ENCODE measurements at regions not wholly inside any gene's neighbourhood (a gene's known extent, or its start where the extent isn't known, plus 50 kb on each side); places are given as distances from the start of the nearest gene placed in this dataset.
A peak's percentile ranks its signal among the peaks of the same experiment; 100 is the strongest.

- DNase-seq (ENCODE audit: low spot score): no peak
Measured at GRCh38 chr11:15585602-15586331, 471.0 kb downstream of the INSC start.

DNA sequence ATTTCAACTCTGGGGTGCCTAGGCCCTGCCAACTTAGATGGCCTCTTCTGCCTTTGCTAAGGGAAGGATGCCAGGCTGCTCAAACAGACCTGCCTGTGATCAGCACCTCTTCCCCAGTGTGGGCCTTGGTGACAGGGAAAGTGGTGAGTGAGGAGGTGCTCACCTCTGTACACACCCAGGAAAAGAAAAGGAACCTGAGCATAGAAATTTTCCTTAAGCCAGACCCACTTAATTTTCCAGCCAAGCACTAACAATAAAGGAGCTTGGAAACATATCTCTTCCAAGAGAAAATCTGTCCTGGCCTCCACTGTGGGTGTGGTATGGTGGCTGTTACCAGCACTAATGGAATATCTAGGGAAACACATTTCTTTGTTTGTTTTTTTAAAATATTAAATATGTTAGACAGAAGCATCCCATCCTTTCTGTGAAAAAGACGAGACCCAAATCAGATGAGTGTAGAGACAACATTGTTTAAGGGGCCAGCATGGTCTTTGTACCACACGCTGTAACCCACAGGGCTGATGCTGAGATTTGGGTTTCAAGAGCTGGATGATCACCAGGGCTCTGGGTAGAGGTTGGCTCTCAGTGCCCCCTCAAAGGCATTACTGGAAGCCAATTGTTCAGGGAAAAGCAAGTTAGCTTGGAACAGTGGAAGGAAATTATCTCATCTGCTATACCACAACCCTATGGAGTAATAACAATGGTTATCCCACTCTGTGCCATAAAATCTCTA is 472.2 kb downstream of the INSC start:
- no peak for DNase-seq (ENCODE audit: low spot score)

- no peak for DNase-seq (ENCODE audit: low spot score)
Measured at GRCh38 chr11:15589070-15589626, 474.4 kb downstream of the INSC start.

DNA sequence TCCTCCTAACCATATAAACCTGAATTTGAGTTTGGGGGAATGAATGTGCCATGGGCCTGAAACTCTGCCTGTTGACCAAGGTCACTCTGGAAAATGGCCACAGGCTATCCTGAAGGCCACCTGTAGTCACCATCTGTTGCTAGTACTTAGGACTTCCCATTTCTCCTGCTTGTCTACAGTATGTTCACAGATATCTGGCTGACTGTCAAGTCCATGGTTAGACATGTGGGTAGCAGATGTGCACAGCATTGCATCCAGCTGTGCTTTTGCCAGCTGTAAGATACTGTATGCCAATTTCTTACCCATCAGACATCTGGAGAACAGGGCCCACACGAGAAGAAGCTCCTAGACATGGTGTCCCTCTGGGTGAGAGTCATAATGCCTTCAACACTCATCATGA is 475.4 kb downstream of the INSC start:
- DNase-seq (ENCODE audit: low spot score): no peak

- no peak for DNase-seq (ENCODE audit: low spot score)
Measured at GRCh38 chr11:15591112-15591537, 476.4 kb downstream of the INSC start.

DNA sequence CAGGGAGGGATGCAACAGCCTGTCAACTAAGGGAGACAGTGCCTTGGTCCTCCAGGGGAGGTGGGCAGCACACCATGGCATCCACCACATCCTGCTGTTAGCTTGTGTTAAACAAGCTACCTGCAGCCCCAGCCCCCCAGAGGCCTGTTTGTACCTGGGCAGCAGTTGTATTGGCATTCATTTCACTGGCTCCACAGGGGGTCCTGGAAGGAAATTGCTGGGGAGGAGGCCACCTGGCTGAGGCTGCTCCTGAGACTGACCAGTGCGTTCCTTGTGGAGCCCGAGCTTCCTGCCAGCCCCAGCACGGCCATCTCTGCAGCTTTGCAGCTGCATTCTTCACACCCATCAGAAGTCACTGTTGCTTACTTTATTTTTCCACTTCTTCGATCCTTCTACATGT is 479.9 kb downstream of the INSC start:
- no peak for DNase-seq (ENCODE audit: low spot score)

DNA sequence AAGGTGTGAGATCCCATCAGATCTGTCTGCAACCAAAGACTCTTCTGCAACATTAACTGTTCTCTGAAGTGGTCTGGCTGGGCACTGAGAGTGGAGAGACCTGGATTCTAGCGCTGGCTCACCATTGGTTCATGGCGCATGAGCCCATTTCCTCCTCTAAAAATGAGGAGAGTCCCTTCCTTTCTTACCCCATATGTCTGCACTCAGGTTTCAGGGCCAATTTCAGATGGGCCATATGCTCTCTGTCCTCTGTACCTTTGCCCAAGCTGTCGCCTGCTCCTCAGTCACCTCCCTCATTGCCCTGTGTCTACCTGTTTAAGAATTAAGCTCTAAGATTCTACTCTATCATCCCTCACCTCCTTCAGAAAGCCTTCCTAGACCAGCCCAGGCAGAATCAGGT is 484.7 kb downstream of the INSC start:
- DNase-seq (ENCODE audit: low spot score): no peak

DNA sequence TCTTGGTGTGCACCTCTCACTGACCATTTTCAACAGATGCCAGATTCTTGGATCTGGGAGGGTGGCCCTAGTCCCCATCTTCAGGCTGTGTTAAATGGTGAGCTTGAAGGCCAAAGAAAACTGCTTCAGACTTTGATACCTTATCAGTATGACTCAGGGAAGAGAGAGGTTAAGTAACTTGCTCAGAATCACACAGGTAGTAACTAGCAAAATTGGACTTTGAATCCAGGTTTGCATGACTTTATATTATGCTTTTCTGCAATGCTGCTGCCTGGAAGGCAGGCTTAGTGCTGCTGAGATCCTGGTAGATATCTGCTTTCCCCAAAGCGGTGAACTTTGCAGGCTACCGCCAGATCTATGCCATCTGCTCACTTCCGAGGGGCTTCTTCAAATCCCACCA is 487.3 kb downstream of the INSC start:
- no peak for DNase-seq (ENCODE audit: low spot score)

GRCh38 chr11:15602785-15603567 is 488.3 kb downstream of the INSC start:
- no peak for DNase-seq (ENCODE audit: low spot score)

- peak; percentile 8 for DNase-seq (ENCODE audit: low spot score)
Measured at GRCh38 chr11:15605094-15605493, 490.4 kb downstream of the INSC start.

- DNase-seq (ENCODE audit: low spot score): no peak
Measured at GRCh38 chr11:15607361-15608036, 492.8 kb downstream of the INSC start.

DNA sequence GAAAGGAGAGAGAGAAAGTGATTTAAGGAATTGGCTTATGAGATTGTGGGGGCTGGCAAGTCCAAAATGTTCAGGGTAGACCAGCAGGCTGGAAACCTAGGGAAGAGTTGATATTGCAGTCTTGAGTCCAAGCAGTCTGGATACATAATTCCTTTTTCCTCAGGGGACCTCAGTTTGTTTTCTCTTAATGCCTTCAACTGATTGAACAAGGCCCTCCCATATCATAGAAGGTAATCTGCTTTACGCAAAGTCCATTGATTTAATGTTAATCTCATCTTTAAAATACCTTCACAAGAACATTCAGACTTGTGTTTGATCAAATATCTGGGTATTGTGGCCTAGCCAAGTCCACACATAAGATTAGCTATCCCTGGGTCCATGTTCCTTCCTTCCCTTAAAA is 494.7 kb downstream of the INSC start:
- no peak for DNase-seq (ENCODE audit: low spot score)

GRCh38 chr11:15610881-15611280 is 496.2 kb downstream of the INSC start:
- DNase-seq (ENCODE audit: low spot score): no peak

DNA sequence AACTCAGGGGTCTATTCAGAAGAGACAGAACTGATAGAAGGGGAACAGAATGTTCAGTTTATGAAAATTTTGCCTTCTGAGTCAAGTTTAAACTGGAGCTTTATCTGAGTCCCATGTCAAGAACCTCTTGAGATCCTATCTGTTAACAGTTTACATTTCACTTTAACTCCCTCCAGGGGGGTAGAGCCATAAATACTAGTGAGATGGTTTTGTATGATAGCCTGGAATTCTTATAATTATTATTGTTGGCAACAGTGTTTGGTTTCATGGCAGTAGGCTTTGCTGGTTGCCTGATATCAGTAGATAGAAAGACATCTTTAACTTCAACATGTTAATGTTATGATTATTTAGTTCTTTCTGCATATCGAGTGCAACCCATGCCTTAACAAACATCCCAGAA is 498.5 kb downstream of the INSC start:
- no peak for DNase-seq (ENCODE audit: low spot score)

- DNase-seq (ENCODE audit: low spot score): no peak
Measured at GRCh38 chr11:15613789-15614188, 499.1 kb downstream of the INSC start.

- no peak for DNase-seq (ENCODE audit: low spot score)
Measured at GRCh38 chr11:15615398-15616096, 500.8 kb downstream of the INSC start.

DNA sequence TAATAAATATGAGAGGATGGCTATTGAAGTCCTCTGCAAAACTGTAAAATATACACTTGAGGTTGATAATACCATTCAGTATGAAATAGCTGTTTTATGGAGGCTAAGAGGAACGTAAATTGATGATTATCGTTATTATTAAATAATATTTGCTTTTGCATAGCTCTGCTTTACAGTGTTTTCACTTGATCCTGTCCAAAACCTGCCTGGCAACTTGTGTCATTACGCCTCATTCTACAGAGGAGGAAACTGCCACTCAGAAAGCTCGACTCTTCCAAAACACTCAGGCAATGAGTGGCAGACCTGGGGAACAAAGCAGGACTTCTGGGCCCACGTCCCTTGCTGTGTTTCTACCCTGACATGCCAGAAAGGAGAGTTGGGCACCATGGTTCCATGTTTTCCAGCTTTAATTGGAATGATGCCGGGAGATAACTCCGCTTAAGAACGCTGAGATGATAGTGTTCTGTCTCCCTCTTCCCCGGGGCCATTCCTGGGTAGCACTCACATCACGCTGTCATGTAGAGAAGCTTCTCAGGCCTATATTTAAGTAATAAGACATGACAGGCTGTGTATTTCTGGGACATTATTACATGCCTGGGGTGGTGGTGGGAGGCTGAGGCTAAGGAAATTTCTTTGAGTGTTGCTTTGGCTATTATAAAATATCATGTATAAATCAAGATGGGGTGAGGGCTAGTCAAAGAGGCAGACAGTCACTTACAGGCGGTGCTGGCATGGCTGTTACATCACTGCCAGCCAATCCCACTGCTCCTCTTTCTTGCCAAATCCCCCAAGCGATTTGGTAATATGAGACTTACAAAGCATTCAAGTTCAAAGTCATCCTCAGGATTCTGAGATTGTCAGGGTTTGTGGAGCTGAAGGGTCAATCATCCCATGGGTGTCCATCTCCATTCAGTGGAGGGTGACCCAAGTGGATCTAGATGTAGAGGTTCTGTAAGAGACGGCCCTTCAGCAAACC is 501.7 kb downstream of the INSC start:
- no peak for DNase-seq (ENCODE audit: low spot score)

GRCh38 chr11:15617126-15617525 is 502.4 kb downstream of the INSC start:
- no peak for DNase-seq (ENCODE audit: low spot score)

DNA sequence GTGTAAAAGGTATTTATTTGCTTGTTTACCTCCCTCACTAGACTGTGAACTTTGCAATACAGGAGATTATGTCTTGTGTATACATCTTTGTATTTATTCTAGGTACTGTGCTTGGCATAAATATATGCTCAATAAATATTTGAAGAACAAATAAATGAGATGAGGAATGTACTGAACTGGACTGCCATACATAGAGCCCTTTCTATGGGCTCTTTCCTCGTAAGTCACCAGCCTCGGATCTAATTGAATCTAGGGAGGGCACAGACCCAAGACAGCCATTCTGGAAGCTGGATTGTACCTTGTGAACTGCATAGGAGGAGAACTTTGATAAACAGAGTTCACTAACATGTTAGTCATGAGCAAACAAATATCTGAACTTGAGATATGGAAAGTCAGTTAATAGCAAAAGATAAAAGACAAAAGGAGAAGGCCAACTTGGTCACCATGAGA is 503.9 kb downstream of the INSC start:
- DNase-seq (ENCODE audit: low spot score): no peak

DNA sequence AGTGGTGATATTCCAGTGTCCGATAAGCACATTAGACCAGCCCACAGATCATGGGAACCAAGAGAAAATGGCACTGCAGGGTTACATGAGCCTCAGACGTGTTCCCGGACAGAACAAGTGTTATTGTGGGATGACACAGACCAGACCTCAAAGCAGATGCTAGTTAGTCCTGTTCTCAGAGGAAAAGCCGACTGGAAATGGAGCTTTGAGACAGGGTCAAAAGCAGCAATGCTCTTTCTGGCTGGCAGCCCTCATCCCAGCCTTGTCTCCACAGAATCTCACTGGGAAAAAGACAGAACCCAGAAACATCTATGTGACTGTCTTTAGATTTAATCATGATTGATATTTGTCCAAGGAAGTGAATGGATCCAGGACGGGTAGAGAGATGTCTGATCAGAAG is 506.8 kb downstream of the INSC start:
- DNase-seq (ENCODE audit: low spot score): no peak

Measured in kidney tubule cell (primary cell).